ENCODE measurements at regions not wholly inside any gene's neighbourhood (a gene's known extent, or its start where the extent isn't known, plus 50 kb on each side); places are given as distances from the start of the nearest gene placed in this dataset.

DNA sequence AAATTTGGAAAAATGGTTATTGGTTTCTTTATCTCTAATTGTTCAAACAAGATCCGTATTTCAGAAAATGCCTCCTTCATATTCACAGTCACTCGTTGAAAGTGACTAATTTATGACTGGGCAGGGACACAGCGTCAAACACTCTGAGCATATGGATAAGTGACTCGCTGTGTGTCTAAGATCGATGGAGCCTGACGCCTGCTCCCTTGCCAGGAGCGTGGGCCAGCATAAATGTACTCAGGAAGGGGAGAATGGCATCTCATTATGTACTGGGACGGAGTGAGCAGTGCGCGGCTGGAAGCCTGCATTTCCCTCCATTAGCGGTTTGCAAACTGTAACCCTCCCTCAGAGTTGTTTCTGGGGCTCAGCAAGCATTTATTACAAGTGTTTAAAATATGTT is 79.8 kb upstream of the CAST start:
- H3K36me3 ChIP-seq (ENCODE audit: insufficient read depth, low read length), result no peaks in the 10 kb centered on the region
- H3K9ac ChIP-seq (ENCODE audit: low read length), result no peak overlapping the region
- no peaks in the 10 kb centered on the region for H3K9me3 ChIP-seq (ENCODE audit: low read length)
- no peaks in the 10 kb centered on the region for H3K27me3 ChIP-seq (ENCODE audit: insufficient read depth, low read depth, low read length)
- no peak overlapping the region for H3K27ac ChIP-seq (ENCODE audit: low read length)
- H3K79me2 ChIP-seq (replicated peaks; ENCODE audit: insufficient read depth, low read length), result no peaks in the 10 kb centered on the region
- H3K4me2 ChIP-seq (ENCODE audit: low read length), result no peak overlapping the region
- no peaks in the 10 kb centered on the region for H3K9me2 ChIP-seq (ENCODE audit: insufficient read depth, low read length)
- no peak overlapping the region for H2AFZ ChIP-seq (ENCODE audit: low read depth, low read length)
- H3F3A ChIP-seq (ENCODE audit: insufficient read depth, low read length, poor library complexity, severe bottlenecking), result no peaks in the 10 kb centered on the region
- H4K20me1 ChIP-seq (ENCODE audit: insufficient read depth), result no peaks in the 10 kb centered on the region
- H3K4me3 ChIP-seq (ENCODE audit: low read length), result no peak overlapping the region
- TF ChIP-seq POLR2AphosphoS5 (IDR thresholded peaks at IDR 0.05) (no peak), SMC3 (conservative IDR thresholded peaks at IDR 0.05; ENCODE audit: poor library complexity) (no peak), EZH2 (IDR thresholded peaks at IDR 0.05; ENCODE audit: borderline replicate concordance, insufficient read depth, low read length, poor library complexity, severe bottlenecking) (no peak), RAD21 (conservative IDR thresholded peaks at IDR 0.05) (no peak), MXI1 (conservative IDR thresholded peaks at IDR 0.05; ENCODE audit: poor library complexity, severe bottlenecking) (no peak), CTCF (IDR thresholded peaks at IDR 0.05; ENCODE audit: poor library complexity, severe bottlenecking) (no peak), TAF1 (IDR thresholded peaks at IDR 0.05; ENCODE audit: low read depth) (no peak), EP300 (conservative IDR thresholded peaks at IDR 0.05; ENCODE audit: poor library complexity, severe bottlenecking) (no peak)
- TF ChIP-seq, protein P1, sequence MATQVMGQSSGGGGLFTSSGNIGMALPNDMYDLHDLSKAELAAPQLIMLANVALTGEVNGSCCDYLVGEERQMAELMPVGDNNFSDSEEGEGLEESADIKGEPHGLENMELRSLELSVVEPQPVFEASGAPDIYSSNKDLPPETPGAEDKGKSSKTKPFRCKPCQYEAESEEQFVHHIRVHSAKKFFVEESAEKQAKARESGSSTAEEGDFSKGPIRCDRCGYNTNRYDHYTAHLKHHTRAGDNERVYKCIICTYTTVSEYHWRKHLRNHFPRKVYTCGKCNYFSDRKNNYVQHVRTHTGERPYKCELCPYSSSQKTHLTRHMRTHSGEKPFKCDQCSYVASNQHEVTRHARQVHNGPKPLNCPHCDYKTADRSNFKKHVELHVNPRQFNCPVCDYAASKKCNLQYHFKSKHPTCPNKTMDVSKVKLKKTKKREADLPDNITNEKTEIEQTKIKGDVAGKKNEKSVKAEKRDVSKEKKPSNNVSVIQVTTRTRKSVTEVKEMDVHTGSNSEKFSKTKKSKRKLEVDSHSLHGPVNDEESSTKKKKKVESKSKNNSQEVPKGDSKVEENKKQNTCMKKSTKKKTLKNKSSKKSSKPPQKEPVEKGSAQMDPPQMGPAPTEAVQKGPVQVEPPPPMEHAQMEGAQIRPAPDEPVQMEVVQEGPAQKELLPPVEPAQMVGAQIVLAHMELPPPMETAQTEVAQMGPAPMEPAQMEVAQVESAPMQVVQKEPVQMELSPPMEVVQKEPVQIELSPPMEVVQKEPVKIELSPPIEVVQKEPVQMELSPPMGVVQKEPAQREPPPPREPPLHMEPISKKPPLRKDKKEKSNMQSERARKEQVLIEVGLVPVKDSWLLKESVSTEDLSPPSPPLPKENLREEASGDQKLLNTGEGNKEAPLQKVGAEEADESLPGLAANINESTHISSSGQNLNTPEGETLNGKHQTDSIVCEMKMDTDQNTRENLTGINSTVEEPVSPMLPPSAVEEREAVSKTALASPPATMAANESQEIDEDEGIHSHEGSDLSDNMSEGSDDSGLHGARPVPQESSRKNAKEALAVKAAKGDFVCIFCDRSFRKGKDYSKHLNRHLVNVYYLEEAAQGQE (IDR thresholded peaks at IDR 0.05; ENCODE audit: borderline replicate concordance), result no peak

DNA sequence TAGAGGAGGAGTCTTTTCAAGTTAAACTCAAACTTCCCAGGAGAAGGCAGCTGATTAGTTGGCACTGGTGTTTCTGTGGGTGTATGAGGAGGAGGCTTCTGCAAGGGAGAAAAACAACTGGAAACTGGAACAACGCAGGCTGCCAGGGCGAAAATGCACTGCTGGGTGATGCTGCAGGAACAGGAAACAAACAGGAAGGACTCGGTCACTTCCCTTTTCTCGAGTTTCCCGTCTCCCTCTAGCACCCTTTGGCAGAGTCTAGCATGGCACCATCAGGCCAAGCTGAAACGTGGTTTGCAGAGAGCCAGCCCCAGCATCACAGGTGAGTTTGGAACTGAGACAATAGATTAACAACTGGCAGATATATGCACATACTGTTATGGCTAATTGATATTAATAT is 77.5 kb upstream of the CAST start:
- no peak overlapping the region for H3K4me2 ChIP-seq (ENCODE audit: low read length)
- TF ChIP-seq EZH2 (IDR thresholded peaks at IDR 0.05; ENCODE audit: borderline replicate concordance, insufficient read depth, low read length, poor library complexity, severe bottlenecking), result no peak
- no peak for TF ChIP-seq TAF1 (IDR thresholded peaks at IDR 0.05; ENCODE audit: low read depth)
- TF ChIP-seq, protein P1 (IDR thresholded peaks at IDR 0.05; ENCODE audit: borderline replicate concordance), result no peak
- no peak for TF ChIP-seq MXI1 (conservative IDR thresholded peaks at IDR 0.05; ENCODE audit: poor library complexity, severe bottlenecking)
- no peak for TF ChIP-seq POLR2AphosphoS5 (IDR thresholded peaks at IDR 0.05)
- no peak for TF ChIP-seq RAD21 (conservative IDR thresholded peaks at IDR 0.05)
- no peaks in the 10 kb centered on the region for H3K79me2 ChIP-seq (replicated peaks; ENCODE audit: insufficient read depth, low read length)
- H3F3A ChIP-seq (ENCODE audit: insufficient read depth, low read length, poor library complexity, severe bottlenecking), result no peaks in the 10 kb centered on the region
- H3K9me3 ChIP-seq (ENCODE audit: low read length), result no peaks in the 10 kb centered on the region
- H3K9me2 ChIP-seq (ENCODE audit: insufficient read depth, low read length), result no peaks in the 10 kb centered on the region
- H3K4me3 ChIP-seq (ENCODE audit: low read length), result no peak overlapping the region
- H3K9ac ChIP-seq (ENCODE audit: low read length), result no peak overlapping the region
- no peaks in the 10 kb centered on the region for H4K20me1 ChIP-seq (ENCODE audit: insufficient read depth)
- no peak overlapping the region for H3K27ac ChIP-seq (ENCODE audit: low read length)
- no peak overlapping the region for H2AFZ ChIP-seq (ENCODE audit: low read depth, low read length)
- H3K27me3 ChIP-seq (ENCODE audit: insufficient read depth, low read depth, low read length), result no peaks in the 10 kb centered on the region
- no peaks in the 10 kb centered on the region for H3K36me3 ChIP-seq (ENCODE audit: insufficient read depth, low read length)
